ENCODE measurements at regions not wholly inside any gene's neighbourhood (a gene's known extent, or its start where the extent isn't known, plus 50 kb on each side); places are given as distances from the start of the nearest gene placed in this dataset.

GRCh38 chr3:6222069-6222468 is 638.8 kb upstream of the GRM7 start:
- TF ChIP-seq CTCF (conservative IDR thresholded peaks at IDR 0.05; ENCODE audit: low read length) (no peak), EZH2phosphoT487 (IDR thresholded peaks at IDR 0.05; ENCODE audit: borderline replicate concordance) (no peak)

Measured in Loucy (cell line).